GM19240 (cell line): ENCODE measurements at regions not wholly inside any gene's neighbourhood (a gene's known extent, or its start where the extent isn't known, plus 50 kb on each side); places are given as distances from the start of the nearest gene placed in this dataset.
A peak's percentile ranks its signal among the peaks of the same experiment; 100 is the strongest.
"Not testable (repeated sequence)": the region's sequence is repeated elsewhere in the genome, so short reads cannot be mapped to it uniquely, and the experiment has no call there.

ENCODE experiments used
- DNase-seq: peaks from one replicate; pipeline ENCODE4 v3.0.0; 2011; ENCODE audit warnings: low spot score; ENCODE audit not compliant: insufficient read length

GRCh38 chr4:128688846-128689437 is 120.6 kb upstream of the JADE1 start:
- DNase-seq, result no peak

GRCh38 chr4:128688033-128688721 is 121.3 kb upstream of the JADE1 start:
- DNase-seq, result no peak

DNA sequence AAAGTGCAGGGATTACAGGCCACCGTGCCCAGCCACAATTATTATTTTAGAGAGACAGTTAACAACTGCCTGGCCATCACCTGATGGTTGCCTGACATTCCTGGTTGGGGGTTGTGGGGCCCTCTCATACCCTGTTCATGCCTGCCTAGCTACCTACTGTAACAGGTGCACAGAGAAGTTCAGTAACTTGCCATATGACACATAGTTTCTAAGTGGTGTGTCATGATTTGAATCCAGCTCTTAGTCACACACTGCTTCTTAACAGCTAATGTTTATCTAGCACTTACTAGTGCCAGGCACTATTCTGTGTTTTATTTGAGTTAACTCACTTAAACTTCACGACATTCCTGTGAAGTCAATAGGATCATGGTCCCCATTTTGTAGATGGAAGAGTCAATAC is 122.7 kb upstream of the JADE1 start:
- DNase-seq, result no peak

GRCh38 chr4:128686032-128686465 is 123.5 kb upstream of the JADE1 start:
- DNase-seq, result no peak

DNA sequence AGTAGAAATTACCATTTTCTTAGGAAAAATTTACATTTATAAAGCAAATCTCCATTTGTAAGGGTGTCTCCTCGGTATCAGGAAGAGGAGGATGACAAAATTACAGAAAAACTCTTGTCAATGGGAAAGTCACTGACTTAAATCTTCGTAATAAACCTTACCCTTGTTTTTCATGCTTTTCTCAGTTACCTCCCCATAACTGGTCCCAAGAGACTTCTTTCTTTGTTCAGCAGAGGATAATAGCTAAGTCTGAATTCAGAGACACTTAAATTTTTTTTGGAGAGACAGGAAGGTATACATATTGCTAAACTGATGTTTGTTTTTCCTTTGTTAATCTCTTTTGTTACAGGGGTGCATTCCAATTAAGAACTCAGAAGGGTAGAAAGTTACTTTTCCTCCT is 125.5 kb upstream of the JADE1 start:
- DNase-seq, result no peak

DNA sequence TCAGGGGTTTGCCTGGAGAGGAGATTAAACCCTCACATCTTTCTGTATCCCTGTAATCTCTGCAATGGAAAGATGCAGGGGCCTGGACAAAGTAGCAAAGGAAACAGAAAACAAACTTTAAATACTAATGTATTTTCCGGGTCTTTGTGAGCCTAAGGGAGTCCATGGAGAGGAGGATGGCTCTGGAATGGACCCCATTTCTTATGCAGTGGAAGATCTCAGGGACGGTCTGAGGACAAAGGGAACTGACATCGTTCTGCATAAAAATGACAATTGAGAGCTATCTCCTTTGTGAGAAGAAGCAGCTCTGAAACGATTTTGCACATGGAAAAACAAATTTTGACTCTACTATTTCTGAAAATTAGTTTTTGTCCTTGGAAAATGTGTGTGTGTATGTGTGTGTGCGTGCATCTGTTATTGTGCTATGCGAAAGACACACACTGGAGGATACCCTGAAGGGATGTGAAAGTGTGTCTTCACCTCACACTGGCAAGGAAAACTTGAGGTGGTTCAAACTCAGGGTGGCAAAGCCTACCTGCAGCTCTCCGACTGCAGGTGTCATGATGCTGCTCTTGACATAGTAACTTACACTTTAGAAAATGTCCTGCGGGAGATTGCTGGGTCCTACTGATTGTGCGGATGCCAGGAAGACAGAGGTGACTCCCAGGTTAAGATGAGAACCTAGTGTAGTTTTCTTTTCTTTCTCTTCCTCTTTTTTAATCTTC is 126.4 kb upstream of the JADE1 start:
- no peak for DNase-seq

- DNase-seq, result no peak
Measured at GRCh38 chr4:128676095-128676494, 133.4 kb upstream of the JADE1 start.

DNA sequence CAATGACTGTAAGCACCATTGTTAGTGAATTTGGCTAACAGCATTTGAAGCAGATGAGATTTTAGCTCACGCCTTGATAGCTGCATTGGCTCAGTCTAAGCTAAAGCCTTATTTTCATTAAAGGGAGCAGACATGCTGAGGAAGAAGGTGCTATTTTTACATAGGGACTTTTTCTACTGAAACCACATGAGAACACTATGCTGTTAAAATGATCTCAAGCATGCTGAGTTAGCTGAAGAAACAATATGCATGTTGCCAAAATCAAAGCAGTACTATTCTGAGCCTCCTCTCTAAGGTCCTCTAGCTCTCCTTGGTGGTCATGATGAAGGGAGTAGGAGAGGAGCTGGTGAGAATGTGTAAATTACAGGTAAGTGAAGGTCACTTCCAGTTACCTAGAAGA is 134.4 kb upstream of the JADE1 start:
- peak; percentile 23 for DNase-seq

- not testable (repeated sequence) for DNase-seq
Measured at GRCh38 chr4:128673159-128673558, 136.3 kb upstream of the JADE1 start.

- not testable (repeated sequence) for DNase-seq
Measured at GRCh38 chr4:128672596-128672995, 136.9 kb upstream of the JADE1 start.

- DNase-seq, result no peak
Measured at GRCh38 chr4:128670513-128670912, 139.0 kb upstream of the JADE1 start.

- no peak for DNase-seq
Measured at GRCh38 chr4:128668566-128668965, 140.9 kb upstream of the JADE1 start.

DNA sequence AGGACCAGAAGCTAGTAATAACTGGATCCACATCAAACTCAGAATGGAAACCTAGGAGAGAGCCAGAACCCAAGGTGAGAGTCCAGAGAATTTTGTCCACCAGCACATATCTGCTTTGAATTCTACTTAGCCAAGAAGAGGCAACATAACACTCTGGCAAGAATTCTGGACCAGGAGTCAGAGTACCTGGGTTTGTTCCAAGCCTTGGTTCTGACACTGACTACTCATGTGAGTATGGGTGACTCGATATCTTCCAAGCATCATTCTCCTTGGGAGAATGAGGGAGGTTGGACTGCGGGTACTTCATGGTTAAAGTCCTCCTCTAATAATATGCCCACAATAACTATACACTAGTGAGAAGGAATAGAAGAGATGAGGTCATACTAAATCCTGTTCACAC is 144.0 kb upstream of the JADE1 start:
- DNase-seq, result no peak

DNA sequence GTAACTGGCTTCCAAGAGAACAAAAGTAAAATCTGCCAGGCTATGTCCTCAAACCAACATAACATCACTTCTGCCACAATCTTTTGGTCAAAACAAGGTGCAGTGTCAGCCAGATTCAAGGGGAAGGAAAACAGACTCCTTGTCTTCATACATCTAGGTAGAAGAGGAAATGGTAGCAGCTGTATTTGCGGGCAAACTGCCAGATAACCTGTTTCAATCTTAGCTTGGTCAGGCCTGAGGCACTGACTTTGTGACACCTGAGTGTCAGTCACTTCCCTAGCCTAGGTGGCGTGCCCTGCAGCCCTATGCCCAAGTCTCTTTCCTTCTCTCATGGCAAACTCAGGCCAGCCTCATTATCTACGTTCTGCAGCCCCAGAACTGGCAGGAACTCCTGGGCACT is 146.2 kb upstream of the JADE1 start:
- no peak for DNase-seq

DNA sequence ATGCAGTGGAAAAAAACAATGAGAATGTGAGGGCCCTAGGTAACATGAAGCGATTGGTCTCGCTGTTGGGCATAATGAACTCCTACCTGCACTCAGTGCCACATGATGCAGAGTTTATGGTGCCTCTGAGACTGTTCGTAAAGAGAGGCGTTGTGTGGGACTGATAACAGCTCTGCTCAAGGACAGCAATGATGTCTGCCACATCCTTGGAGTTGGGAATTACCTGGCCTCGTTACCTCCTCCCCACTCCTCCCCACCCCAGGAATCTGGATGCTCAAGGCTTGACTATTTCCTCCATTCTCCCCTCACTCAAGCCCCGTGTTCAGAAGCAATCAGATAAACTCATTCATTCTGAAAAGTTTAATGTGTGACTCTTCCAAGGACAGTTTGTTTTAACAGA is 148.0 kb upstream of the JADE1 start:
- DNase-seq, result no peak

DNA sequence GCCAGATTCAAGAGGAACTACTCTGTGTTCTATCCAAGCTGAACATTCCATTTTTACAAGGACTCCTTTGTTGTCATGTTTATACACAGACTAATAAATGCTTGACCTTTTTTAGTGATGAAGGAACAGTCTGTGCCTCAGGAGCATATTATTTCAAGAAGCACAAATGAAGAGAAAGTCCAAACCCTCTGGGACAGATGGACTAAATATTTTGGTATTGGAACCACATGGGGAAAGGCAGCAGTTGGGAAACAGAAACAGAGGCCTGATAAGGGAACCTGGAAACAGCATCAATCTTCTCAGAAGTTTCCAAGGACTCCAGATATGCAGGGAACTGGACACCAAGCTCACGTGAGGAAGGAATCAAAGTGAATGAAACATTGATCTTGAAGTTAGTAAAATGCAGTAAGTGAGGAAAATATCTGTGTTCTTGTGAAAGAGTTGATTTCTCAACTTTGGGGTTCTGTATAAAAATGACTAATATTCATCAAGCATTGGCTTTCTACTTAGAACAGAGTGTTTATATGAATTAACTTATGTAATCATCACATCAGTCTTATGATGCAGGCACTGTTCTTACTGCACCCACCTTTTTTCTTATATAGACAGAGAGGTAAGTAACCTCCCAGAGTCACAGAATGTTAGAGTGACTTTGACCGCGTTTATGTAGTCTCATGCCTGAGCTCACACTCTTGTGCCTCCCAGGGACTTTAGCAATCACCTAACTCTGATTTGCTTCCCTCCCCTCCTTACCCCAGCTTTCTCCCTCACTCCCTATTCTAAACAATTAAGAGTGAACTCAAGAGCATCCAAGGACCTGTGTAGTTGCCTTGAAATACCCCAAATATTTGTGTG is 148.9 kb upstream of the JADE1 start:
- no peak for DNase-seq

DNA sequence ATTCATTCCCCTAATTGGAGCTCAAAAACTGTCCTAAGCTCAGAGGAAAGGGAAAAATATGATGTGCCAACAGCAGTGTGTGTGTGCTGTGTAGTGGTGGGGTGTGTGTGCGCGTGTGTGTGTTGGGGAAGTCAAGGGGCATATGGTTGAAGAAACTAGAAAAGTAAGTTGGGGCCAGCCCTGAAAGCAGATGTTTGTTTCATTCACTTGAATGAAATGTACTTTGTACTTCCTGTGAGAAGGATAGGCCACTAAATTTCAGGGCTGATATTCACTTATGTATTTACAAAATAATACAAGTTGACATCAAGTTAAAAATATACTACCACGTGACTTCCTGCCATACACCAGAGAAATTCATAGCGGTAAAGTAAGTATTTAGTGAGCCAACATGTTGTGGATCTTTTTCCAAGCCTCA is 151.3 kb upstream of the JADE1 start:
- DNase-seq, result no peak

DNA sequence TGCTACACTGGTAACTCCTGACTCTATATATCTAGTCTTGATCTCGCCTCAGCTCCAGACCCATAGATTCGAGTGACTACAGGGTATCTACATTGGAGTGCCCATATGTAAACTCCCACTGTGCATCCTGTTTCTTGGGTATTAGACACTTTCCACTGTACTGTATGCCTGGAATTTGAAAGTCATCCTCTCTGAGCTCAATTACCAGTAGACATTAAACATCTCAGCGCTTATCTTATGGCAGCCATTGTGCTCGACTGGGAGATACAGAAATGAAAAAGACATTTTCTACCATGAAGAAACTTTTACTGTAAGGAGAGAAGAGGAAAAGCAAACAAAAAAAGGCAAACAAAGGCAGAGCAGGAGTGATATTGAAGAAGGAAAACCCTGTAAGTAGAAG is 151.9 kb upstream of the JADE1 start:
- no peak for DNase-seq

- DNase-seq, result no peak
Measured at GRCh38 chr4:128654465-128654864, 155.0 kb upstream of the JADE1 start.

GRCh38 chr4:128653527-128654444 is 155.7 kb upstream of the JADE1 start:
- DNase-seq, result no peak
